Muscle layer of duodenum (tissue), 2 donors: ENCODE measurements at regions not wholly inside any gene's neighbourhood (a gene's known extent, or its start where the extent isn't known, plus 50 kb on each side); places are given as distances from the start of the nearest gene placed in this dataset.

Source experiments
- H3K27ac ChIP-seq: one replicate; pipeline ENCODE4 v1.7.0; 2013; ENCODE audit warnings: mild to moderate bottlenecking, low read length
- H3K27me3 ChIP-seq: one replicate; pipeline ENCODE4 v1.7.0; 2013; ENCODE audit warnings: low read depth, mild to moderate bottlenecking, control low read depth, low read length
- H3K36me3 ChIP-seq, 2 donors: one replicate each; pipeline ENCODE4 v1.7.0; 2013; ENCODE audit warnings: low read length in 2 of 2, control low read depth in 1 of 2, mild to moderate bottlenecking in 1 of 2; ENCODE audit not compliant: insufficient read depth in 2 of 2, control insufficient read depth in 1 of 2
- H3K4me1 ChIP-seq, 2 donors: one replicate each; pipeline ENCODE4 v1.7.0; 2013; ENCODE audit warnings: low read length in 2 of 2, mild to moderate bottlenecking in 2 of 2, control low read depth in 1 of 2, moderate library complexity in 1 of 2; ENCODE audit not compliant: insufficient read depth in 2 of 2, control insufficient read depth in 1 of 2
- H3K4me3 ChIP-seq, 2 donors: one replicate each; pipeline ENCODE4 v1.7.0; 2013; ENCODE audit warnings: low read length in 2 of 2, low read depth in 1 of 2, mild to moderate bottlenecking in 1 of 2
- H3K9me3 ChIP-seq, 2 donors: one replicate each; pipeline ENCODE4 v1.7.0; 2013; ENCODE audit warnings: low read length in 2 of 2, control low read depth in 1 of 2, mild to moderate bottlenecking in 1 of 2; ENCODE audit not compliant: control insufficient read depth in 1 of 2
- donor health status: healthy.

GRCh38 chr1:90452491-90452890 is 264.6 kb downstream of the BARHL2 start:
- no peaks in the 10 kb centered on the region for H3K36me3 ChIP-seq
- H3K9me3 ChIP-seq = peaks cover 0 to 3% of the 10 kb centered on the region in 2 donors
- H3K4me3 ChIP-seq = no peak overlapping the region
- H3K27ac ChIP-seq = no peak overlapping the region
- no peaks in the 10 kb centered on the region for H3K27me3 ChIP-seq
- no peaks in the 10 kb centered on the region for H3K4me1 ChIP-seq

- Histone ChIP-seq H3K36me3 (no peaks in the 10 kb centered on the region), H3K27me3 (no peaks in the 10 kb centered on the region), H3K4me3 (no peak overlapping the region), H3K4me1 (no peaks in the 10 kb centered on the region), H3K27ac (no peak overlapping the region), H3K9me3 (no peaks in the 10 kb centered on the region)
These were observed 273.7 kb downstream of the BARHL2 start for GRCh38 chr1:90443354-90443753.

- no peaks in the 10 kb centered on the region for H3K36me3 ChIP-seq
- no peak overlapping the region for H3K27ac ChIP-seq
- H3K27me3 ChIP-seq = no peaks in the 10 kb centered on the region
- no peak overlapping the region for H3K4me3 ChIP-seq
- no peaks in the 10 kb centered on the region for H3K9me3 ChIP-seq
- H3K4me1 ChIP-seq = no peaks in the 10 kb centered on the region
These were observed 281.8 kb downstream of the BARHL2 start for GRCh38 chr1:90435351-90435750.

GRCh38 chr1:90434460-90434859 is 282.6 kb downstream of the BARHL2 start:
- no peaks in the 10 kb centered on the region for H3K27me3 ChIP-seq
- H3K4me1 ChIP-seq = no peaks in the 10 kb centered on the region
- no peaks in the 10 kb centered on the region for H3K9me3 ChIP-seq
- no peaks in the 10 kb centered on the region for H3K36me3 ChIP-seq
- no peak overlapping the region for H3K27ac ChIP-seq
- no peak overlapping the region for H3K4me3 ChIP-seq

GRCh38 chr1:90417126-90417525 is 300.0 kb downstream of the BARHL2 start:
- no peaks in the 10 kb centered on the region for H3K27me3 ChIP-seq
- no peaks in the 10 kb centered on the region for H3K4me1 ChIP-seq
- no peak overlapping the region for H3K27ac ChIP-seq
- no peaks in the 10 kb centered on the region for H3K36me3 ChIP-seq
- no peak overlapping the region for H3K4me3 ChIP-seq
- H3K9me3 ChIP-seq = no peaks in the 10 kb centered on the region

- Histone ChIP-seq H3K4me1 (no peaks in the 10 kb centered on the region), H3K9me3 (no peaks in the 10 kb centered on the region), H3K27ac (no peak overlapping the region), H3K27me3 (no peaks in the 10 kb centered on the region), H3K4me3 (no peak overlapping the region), H3K36me3 (no peaks in the 10 kb centered on the region)
These were observed 302.9 kb downstream of the BARHL2 start for GRCh38 chr1:90414201-90414600.

- Histone ChIP-seq H3K9me3 (no peaks in the 10 kb centered on the region), H3K27ac (no peak overlapping the region), H3K4me3 (no peak overlapping the region), H3K36me3 (no peaks in the 10 kb centered on the region), H3K4me1 (no peaks in the 10 kb centered on the region), H3K27me3 (no peaks in the 10 kb centered on the region)
These were observed 303.6 kb downstream of the BARHL2 start for GRCh38 chr1:90413519-90413918.

GRCh38 chr1:90412563-90412962 is 304.5 kb downstream of the BARHL2 start:
- H3K9me3 ChIP-seq = no peaks in the 10 kb centered on the region
- H3K36me3 ChIP-seq = no peaks in the 10 kb centered on the region
- H3K4me1 ChIP-seq = no peaks in the 10 kb centered on the region
- H3K4me3 ChIP-seq = no peak overlapping the region
- no peaks in the 10 kb centered on the region for H3K27me3 ChIP-seq
- no peak overlapping the region for H3K27ac ChIP-seq

- H3K9me3 ChIP-seq = no peaks in the 10 kb centered on the region
- no peaks in the 10 kb centered on the region for H3K36me3 ChIP-seq
- no peaks in the 10 kb centered on the region for H3K27me3 ChIP-seq
- no peak overlapping the region for H3K27ac ChIP-seq
- no peak overlapping the region for H3K4me3 ChIP-seq
- no peaks in the 10 kb centered on the region for H3K4me1 ChIP-seq
These were observed 305.9 kb downstream of the BARHL2 start for GRCh38 chr1:90411185-90411584.

GRCh38 chr1:90407737-90408136 is 309.4 kb downstream of the BARHL2 start:
- Histone ChIP-seq H3K36me3 (no peaks in the 10 kb centered on the region), H3K27ac (no peak overlapping the region), H3K9me3 (no peaks in the 10 kb centered on the region), H3K4me1 (no peaks in the 10 kb centered on the region), H3K27me3 (no peaks in the 10 kb centered on the region), H3K4me3 (no peak overlapping the region)

- Histone ChIP-seq H3K36me3 (no peaks in the 10 kb centered on the region), H3K4me3 (no peak overlapping the region), H3K27ac (no peak overlapping the region), H3K4me1 (no peaks in the 10 kb centered on the region), H3K27me3 (no peaks in the 10 kb centered on the region), H3K9me3 (no peaks in the 10 kb centered on the region)
These were observed 311.4 kb downstream of the BARHL2 start for GRCh38 chr1:90405726-90406125.

GRCh38 chr1:90402893-90403849 is 313.9 kb downstream of the BARHL2 start:
- H3K27me3 ChIP-seq = no peaks in the 10 kb centered on the region
- H3K27ac ChIP-seq = no peak overlapping the region
- H3K36me3 ChIP-seq = no peaks in the 10 kb centered on the region
- no peak overlapping the region for H3K4me3 ChIP-seq
- no peaks in the 10 kb centered on the region for H3K4me1 ChIP-seq
- no peaks in the 10 kb centered on the region for H3K9me3 ChIP-seq
